CD4-positive, alpha-beta T cell treated with Interleukin-10 for 1 hour (primary cell): ENCODE measurements at regions not wholly inside any gene's neighbourhood (a gene's known extent, or its start where the extent isn't known, plus 50 kb on each side); places are given as distances from the start of the nearest gene placed in this dataset.
"Not testable (repeated sequence)": the region's sequence is repeated elsewhere in the genome, so short reads cannot be mapped to it uniquely, and the experiment has no call there.

Experiments
- DNase-seq: peaks from one replicate; pipeline ENCODE4 v3.0.0-alpha.2; 2020

DNA sequence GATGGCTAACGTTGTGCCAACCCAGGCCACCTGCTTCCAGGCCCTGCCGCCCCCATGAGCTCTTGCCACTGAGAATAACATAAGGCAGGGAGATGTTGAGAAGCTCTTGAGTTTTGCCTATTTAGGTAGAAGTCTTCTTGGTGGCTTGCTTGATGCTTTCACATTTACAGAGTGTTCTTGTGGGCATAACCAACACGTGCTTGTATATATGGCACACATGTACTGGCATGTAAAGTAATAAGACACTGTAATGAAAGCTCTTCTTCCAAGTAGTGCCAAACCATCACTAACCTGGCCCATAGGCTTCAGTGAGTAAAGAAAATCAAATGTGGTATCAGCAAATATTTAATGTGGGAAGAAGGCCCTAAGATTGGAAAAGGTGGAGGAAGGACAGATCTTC, 146.9 kb upstream of the CITED2 start:
- no peak for DNase-seq

DNA sequence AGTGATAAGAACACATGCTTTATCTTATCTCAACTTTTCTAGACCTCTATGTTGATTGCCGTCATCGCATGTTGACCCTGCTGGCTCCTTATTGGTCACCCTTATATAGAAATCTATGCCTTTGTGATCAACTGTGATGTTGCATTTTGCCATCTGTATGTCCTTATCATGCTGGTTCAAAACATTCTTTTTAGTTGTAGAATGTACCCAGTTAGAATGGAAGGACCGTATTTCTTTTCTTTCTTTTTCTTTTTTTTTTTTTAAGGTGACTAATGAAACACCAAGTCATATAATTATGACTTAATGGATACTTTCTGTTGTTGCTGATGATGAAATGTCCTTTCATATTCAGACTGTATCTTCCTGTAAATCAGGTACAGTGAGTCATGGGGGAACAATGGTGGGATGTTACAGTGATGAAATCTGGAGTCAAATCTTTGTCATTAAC, 145.9 kb upstream of the CITED2 start:
- DNase-seq, result no peak

DNA sequence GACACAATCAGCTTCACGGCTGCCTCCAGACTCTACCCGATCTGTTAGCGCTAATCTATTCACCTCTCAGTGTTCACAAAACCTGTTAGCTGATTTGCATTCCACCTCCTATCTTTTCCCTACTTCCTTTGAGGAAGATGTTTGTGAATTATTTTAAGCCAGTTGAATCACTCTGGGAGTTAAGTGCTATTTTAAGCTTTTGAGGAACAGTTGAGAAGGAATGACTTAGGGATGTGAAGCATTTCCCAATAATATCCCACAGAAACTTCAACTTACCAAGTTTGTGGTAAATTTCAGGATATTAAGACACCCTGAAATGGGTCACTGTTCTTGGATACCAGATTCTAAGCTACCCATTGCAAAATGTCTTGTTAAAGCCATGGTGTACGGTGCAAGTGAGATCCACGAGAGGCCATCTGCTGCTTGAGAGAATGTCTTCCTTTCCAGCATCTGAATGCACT, 145.2 kb upstream of the CITED2 start:
- DNase-seq, result no peak

DNA sequence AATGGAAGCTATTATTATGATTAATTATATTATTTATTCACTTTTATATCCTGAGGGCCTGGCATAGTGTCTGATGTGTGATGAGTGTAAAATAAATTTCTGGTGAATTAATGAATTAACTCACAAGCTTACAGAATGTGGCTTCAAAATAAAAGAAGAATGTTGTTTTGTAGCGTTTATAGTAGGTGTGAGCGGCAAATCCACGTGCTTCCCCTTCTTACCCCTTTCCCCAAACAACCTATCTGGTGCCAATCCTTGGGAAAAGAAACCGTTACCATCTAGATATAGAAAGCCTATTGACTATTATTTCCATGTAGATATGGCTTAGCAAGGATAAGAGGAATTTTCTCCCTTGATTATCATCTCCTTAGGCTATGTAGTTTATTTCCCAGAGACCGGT, 144.6 kb upstream of the CITED2 start:
- DNase-seq, result no peak

DNA sequence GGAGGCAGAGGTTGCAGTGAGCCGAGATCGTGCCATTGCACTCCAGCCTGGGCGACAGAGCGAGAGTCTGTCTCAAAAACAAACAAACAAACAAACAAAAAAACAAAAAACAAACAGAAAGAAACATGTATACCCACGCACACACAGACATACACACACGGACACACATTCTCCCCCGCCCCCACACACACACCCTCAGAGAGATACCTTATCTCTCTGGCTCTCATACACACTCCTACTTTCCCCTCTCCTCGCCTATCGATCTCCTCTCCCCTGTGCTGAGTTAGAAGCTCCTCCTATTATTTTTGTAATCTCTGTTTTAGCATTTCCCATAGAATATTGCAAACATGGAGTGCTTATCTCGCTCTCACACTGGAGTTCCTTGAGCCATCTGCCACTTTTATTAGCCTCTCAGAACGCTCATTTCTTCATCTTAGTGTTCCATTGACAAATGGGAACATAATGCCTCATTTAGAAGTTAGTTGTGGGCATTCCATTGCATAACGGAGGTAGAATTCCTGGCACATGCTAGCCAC, 144.2 kb upstream of the CITED2 start:
- no peak for DNase-seq

DNA sequence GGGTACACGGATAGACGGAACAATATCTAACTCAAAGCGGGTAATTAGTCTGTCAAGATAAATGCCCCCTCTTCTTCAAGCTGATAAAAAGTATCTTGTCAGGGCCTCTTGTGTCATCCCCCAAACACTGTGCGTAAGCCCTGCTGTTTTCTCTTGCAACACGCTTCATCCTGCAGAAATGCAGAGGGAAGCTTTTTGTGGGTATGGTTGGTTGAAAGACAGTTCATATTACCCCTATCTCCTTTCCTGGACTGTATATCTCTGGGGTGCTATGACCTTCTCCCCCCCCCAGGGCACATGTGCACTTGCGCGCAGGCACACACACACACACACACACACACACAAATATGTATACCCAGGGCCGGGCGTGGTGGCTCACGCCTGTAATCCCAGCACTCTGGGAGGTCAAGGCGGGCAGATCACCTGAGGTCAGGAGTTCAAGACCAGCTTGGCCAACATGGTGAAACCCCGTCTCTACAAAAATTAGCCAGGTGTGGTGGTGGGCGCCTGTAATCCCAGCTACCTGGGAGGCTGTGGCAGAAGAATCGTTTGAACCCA, 143.6 kb upstream of the CITED2 start:
- DNase-seq, result not testable (repeated sequence)

DNA sequence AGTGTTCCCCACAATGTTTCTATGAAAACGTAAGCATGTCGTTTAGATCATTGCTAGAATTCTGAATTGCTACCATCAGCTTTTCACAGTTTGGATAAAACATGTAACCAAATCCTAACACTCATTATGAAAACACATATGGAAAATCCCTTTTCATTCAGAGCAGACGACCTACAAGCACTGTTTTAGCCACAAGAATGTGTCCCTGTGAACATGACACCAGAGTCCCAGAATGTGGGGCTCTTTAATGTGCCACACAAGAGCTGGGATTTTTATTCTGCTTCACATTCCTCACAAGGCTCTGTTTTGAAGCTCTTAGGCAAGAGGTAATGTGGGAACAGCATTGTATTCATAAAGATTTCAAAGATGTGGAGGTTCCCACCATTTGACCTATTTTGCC, 141.1 kb upstream of the CITED2 start:
- no peak for DNase-seq

DNA sequence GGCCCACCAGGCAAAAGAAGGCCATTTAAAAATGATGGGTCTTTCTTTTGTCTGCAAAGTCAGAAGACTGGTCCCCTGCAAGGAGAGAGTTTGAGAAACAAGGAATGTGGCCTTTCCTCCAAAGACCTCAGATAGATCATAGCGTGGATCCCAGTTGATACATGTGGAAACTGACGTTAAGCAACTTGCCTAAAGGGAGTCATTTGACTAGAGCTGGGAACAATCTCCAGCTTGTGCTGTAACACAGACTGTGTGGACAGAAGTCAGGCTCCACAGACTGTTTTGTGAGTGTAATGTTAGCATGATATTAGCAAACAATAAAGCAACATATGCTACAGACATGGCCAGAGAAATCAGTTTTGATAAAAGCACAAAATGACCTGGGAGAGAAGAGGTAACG, 140.4 kb upstream of the CITED2 start:
- no peak for DNase-seq

DNA sequence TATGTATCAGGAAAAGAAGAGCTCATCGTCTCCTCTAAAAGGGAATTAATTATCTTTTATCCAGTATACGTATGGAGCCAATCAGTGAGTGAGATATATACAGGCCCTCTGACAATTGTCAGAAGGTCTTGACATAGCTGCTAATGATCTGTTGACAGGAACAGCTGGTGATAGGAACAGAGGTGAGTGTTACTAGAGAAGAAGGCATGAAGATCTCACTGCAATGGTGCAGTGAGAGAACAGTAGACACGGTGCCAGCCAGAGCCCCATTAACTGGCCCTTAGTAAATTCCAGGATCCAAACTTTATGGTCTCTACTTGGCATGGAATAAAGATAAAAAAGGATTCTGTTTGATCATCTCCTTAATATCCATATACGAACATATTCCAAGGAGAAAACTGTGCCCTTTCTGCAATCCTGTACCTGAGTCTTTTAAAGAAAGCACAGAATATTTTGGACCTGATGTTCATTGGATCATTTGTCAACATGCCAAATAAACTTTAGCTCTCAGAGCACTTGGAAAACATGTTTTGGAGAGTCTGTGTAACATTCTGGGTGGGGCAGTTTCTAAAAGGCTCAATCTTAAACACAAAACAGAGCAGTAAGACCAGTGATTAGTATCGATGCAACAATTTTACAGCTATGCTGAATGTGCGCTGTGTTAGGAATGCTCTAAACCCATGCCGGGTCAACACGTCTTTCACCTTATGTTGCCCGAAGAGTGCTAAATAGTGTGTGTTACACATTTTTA, 135.8 kb upstream of the CITED2 start:
- no peak for DNase-seq

DNA sequence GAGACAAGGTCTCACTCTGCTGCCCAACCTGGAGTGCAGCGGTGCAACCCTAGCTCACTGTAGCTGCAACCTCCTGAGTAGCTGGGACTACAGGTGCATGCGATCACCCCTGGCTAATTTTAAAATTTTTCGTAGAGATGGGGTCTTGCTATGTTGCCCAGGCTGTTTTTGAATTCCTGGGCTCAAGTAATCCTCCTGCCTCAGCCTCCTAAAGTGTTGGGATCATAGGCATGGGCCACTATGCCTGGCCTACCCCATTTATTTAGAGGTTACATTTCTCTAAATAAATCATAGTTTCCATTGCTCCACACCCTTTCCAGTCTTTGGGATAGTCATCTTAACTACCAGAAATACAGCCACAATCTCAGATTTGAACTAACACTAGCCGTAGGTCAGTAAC, 134.7 kb upstream of the CITED2 start:
- no peak for DNase-seq

DNA sequence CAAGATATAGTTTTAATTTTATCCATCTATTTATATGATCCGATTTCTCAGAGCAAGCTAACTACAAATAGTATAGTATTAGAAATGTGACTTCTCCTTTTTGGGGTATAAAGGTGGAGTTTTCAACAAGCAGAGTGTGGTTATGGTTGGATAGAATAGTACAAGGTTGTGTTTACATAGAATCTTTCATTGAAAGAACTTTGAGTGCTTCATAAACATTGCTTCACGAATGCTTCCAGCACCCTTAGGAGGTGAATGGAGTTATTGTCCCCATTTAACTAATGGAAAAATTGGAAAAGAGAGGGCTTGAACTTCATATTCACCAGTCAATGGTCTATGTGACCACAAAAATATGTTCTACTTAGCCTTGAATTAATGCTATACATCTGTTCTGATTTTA, 134.1 kb upstream of the CITED2 start:
- no peak for DNase-seq

DNA sequence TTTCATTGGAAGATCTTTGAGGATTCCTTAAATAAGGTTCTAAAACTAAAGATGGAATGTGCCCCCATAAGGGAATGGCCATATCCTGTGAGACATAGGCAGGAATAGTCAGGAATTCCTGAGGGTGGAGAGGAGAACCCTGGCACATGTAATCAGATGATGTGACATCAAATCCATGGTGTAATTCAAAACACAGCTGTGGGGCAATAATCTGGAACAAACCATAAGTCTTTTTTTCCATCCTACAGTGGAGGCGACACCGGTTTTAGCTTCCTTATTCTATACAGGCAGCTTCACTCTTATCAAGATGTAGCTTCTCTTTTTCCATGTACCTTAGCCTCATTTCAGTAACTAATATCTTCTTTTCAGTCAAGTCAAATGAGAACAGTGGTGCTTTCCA, 133.6 kb upstream of the CITED2 start:
- no peak for DNase-seq

DNA sequence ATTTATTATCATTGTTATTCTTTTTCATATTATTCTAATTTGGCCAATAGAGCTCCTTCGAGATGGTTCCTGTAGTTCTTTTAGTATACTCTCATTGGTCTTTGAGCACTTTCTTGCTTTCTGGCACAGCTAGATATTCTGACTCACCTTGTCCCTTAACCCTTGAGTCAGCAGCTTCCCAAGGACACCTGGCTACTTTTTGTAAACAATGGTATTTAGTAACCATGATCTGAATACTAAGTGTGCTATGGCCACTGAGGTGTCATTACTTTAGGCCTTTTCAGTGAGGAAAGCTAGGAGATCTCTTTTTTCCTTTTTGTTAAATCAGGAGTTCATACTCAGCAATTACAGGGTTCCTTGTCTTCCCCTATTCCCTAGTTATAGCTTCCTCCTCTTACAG, 126.5 kb upstream of the CITED2 start:
- DNase-seq, result no peak

DNA sequence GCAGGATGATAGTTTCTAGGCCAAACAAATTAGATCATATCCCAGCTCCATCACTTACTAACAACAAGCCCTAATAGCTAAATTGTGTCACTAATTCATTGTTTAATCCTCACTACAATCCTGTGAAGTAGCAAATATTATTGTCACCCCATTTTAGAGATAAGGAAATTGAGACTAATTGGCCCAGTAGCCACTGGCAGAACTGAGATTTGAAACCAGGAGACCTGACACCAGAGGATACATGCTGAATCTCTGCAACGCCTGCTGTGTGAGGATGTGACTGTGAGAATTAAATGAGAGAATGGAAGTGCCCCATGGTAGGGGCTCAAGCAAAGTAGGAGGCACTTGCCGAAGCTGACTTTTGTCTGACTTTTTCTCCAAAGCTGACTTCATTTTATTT, 124.3 kb upstream of the CITED2 start:
- DNase-seq, result no peak

DNA sequence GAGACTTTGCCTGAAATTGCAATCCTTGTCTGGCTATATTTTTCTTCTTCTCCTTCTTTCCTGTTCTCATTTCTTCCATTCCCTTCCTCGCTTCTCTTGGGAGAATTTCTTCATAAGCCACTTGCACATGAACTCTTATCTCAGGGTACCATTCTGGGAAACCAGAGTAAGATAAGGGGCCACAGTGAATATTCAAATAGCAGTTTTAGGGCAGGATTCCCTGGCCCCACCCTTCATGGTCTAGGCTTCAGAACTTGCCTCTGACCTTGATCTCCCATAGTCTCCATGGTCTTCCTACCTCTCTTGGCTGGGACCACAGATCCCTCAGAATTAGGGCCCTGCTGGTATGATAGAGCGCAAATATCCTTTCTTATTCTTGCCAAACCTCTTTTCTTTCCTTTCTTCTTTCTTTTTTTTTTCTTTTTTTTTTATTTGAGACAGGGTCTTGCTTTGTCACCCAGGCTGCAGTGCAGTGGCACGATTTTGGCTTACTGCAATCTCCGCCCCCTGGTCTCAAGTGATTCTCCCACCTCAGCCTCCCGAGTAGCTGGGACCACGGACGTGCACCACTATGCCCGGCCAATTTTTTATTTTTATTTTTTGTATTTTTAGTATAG, 123.0 kb upstream of the CITED2 start:
- DNase-seq, result no peak

DNA sequence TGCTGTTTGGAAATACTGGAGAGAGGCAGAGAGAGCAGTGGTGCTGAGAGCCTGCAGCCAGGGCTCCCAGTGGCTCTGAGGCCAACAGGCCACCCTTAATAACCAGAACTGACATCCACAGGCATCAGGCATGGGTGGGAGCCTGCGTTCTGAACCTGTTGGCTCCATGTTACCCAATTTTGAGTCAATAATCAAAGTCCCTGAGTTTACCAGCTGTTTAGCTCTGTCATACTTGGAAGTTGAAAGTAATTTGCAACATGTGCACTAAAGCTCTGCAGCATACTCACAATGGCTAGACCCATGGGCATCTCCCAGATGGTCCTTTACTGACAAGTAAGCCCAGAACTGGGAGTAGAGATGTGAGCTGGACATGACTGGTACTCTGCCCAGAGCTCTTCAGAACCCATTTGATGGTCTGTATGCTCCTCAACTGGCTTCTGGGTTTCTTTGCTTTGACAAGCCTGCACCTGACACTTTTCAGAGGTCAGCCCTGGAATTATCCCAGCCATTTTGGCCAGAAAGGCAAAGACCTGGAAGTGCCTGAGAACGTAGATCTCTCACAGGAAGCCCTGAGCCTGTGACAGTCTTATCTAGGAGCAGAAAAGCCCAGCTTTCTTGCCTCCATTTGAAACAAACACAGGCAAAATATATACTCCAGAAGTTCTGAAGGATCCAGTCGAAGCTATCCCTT, 122.4 kb upstream of the CITED2 start:
- no peak for DNase-seq

DNA sequence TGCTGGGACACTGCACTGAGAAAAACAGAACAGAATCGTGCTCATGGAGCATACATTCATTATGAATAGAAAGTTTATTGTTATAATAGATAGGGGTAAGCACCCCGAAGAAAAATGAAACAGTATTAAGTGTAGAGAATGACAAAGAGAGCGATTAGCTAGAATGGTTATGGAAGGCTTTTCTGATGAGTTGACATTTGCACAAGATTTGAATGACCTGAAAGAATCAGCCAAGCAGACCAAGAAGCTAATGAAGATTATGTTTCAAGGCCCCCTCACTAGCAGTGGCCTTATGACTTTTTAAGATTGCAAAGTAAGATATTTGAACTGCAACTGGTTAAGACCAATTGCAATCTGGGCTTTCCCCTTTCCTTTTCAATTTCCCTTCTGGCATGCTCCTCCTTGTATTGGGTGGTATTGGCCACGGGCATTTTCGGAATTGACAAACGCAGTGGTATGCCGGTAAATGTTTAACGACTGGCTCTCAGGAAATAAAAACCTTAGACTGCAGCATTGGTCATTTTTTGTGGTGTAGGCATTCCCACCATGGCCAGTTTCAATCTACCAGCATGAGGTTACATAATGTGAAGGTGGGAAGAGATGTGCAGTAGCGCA, 120.0 kb upstream of the CITED2 start:
- no peak for DNase-seq

DNA sequence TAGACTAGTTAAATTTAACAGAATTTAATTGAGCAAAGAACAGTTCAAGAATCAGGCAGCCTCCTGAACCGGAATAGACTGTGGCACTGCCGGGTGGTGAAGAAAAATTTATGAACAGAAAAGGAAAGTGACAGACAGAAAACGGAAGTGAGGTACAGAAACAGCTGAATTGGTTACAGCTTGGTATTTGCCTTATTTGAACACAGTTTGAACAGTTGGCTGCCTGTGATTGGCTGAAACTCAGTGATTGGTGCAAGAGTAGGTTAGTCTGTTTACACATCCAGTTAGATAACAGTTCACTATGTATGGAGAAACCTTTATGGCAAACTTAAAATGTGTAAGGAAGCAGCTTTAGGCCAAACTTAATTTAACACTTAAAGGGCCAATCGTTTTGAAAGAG, 116.0 kb upstream of the CITED2 start:
- DNase-seq, result peak; percentile 68

DNA sequence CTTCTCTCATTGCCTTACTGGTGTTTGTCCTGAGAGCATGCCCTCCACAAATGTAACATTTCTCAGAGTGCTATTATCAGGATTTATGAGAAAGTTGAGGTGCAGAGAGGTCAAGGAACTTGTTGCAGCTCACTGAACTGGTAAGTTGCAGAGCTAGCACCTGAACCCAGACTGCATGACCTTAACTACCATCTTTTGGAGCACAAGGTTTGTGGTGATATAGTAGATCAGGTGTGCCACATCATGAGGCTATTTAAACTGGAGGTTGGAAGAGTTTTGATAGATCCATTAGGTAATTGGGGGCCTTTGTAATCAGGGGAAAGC, 112.0 kb upstream of the CITED2 start:
- DNase-seq, result no peak

DNA sequence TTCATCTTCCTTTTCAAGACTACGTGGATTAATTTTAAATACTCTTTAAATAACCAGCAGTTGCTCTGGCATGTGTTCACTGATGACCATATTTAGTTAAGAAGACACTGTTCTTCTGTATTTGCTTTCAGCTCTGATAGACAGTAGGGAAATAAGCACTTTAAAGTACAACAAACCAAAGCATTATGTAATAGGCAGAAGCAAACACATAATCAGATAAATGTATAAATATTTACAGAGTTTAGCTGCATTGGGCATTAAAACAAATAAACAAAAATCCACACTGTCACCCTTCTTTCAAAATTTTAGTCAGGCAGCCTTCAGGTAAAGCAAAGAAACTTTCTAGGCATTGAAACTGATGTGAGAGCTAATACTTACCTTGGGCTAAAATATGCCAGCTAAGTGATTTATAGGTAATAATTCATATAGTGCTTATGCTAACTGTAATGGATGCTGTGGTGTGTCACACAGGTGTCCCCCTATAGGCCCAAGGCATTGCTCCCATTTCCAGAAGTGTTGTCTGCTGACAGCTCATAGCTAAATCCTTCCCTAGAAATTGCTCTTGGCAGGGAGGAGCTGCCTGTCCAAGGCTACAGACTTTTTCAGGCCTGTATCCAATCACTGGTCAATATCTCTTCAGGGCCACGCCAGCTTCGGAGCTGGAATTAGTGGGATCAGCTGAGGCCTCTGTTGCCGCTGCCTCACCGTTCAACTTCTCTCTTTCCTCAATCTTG, 111.5 kb upstream of the CITED2 start:
- DNase-seq, result no peak

DNA sequence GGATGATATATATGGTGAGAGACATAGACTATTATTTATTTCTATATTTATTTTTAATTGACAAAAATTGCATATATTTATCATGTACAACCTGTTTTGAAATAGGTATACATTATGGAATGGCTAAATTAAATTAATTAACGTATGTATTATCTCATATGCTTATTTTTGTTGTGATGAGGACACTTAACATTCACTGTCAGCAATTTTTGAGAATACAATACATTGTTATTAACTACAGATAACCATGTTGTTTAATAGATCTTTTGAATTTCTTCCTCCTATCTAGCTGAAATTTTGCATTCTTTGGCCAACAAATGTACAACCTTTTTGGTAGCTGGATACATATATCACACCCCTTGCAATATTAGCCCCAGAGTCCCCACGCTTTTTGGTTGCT, 110.7 kb upstream of the CITED2 start:
- no peak for DNase-seq

DNA sequence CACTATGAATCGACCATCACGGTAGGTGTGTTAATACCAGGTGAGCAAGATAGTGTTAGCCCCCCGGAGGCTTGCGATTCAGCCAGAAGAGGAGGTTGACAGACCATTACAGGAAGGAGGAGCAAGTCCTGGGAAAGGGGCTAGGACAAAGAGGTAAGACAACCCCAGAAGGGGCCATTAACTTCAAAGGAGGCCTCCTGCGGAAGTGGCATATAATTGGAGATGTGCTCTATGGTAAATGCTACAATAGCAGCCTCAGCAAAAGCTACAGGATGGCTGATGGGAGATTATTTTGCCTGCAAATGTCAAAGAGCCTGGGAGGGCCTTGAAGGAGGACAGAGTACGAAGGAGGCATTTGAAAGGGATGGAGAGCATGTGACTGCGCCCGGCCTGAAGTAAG, 108.6 kb upstream of the CITED2 start:
- DNase-seq, result no peak

DNA sequence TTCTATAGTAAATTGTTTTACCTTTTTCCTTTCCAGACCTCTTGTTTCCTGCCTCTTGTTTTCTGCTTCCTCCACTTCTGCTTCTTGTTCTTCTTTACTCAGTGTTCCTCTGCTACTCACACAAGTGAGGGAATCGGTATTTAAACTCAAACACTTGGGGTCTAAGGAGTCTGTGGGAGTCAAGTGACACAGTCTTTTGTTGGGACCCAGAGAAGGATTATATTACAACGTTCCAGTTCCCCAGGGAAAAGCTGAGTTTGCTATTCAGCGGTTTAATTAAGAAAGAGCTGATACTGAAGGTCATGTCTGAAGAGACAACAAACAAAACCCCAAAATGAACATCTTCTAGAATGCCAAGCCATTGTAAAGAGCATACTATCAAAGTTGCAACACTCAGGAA, 107.8 kb upstream of the CITED2 start:
- no peak for DNase-seq
